Transverse colon (tissue), 4 donors: ENCODE measurements at regions not wholly inside any gene's neighbourhood (a gene's known extent, or its start where the extent isn't known, plus 50 kb on each side); places are given as distances from the start of the nearest gene placed in this dataset.

Experiments used
- EP300 ChIP-seq: sonication (generic); formaldehyde crosslinking; IDR thresholded peaks from one replicate; pipeline ENCODE4 v1.6.1; 2017; ENCODE audit warnings: antibody characterized with exemption, low read depth
- POLR2A ChIP-seq: fragments of 450-650 bp; IDR thresholded peaks from one replicate; pipeline ENCODE4 v1.6.1; 2016; ENCODE audit warnings: antibody characterized with exemption, mild to moderate bottlenecking, moderate library complexity
- POLR2AphosphoS5 ChIP-seq, 3 donors: sonication (generic); formaldehyde crosslinking; IDR thresholded peaks; one replicate each; pipeline ENCODE4 v1.6.1; 2016; ENCODE audit warnings: antibody characterized with exemption in 3 of 3
- TF ChIP-seq, protein P1 (sequence below), 5 experiments: fragments of 200-600 bp in 3 of 5; fragments of 450-650 bp in 2 of 5; sonication (generic) in 3 of 5; IDR thresholded peaks; 1 replicate in 2 of 5; 2 replicates in 3 of 5; pipeline ENCODE4 v1.5.1; 2016 to 2017; ENCODE audit warnings: antibody characterized with exemption in 5 of 5, inconsistent platforms in 3 of 5, mild to moderate bottlenecking in 2 of 5, moderate library complexity in 1 of 5

DNA sequence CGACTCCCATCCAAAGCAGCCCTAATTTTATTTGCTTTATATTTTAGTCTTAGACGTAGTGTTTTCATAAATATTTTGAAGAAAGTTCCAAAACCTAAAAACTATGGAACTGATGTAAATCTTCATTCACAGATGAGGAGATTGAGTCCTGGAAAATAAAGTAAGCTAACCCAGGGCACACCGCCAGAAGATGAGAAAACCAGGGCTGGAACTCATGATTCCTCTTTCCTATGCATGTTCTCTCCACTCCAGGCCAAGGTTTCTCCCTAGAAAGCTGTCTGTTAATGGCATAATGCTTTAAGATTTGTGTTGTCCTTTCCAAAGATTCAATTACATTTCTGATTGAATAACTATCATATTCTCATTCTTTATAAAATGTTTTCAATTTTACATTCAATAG lies 78.4 kb upstream of the ZC3H15 start:
- TF ChIP-seq, protein P1, sequence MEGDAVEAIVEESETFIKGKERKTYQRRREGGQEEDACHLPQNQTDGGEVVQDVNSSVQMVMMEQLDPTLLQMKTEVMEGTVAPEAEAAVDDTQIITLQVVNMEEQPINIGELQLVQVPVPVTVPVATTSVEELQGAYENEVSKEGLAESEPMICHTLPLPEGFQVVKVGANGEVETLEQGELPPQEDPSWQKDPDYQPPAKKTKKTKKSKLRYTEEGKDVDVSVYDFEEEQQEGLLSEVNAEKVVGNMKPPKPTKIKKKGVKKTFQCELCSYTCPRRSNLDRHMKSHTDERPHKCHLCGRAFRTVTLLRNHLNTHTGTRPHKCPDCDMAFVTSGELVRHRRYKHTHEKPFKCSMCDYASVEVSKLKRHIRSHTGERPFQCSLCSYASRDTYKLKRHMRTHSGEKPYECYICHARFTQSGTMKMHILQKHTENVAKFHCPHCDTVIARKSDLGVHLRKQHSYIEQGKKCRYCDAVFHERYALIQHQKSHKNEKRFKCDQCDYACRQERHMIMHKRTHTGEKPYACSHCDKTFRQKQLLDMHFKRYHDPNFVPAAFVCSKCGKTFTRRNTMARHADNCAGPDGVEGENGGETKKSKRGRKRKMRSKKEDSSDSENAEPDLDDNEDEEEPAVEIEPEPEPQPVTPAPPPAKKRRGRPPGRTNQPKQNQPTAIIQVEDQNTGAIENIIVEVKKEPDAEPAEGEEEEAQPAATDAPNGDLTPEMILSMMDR (IDR thresholded peaks at IDR 0.05): no peak
- TF ChIP-seq POLR2A (no peak), POLR2AphosphoS5 (IDR thresholded peaks at IDR 0.05) (no peak), EP300 (no peak)
